ENCODE measurements at regions not wholly inside any gene's neighbourhood (a gene's known extent, or its start where the extent isn't known, plus 50 kb on each side); places are given as distances from the start of the nearest gene placed in this dataset.

GRCh38 chr6:50187351-50187921 lies 137.7 kb upstream of the DEFB112 start:
- no peak overlapping the region for H3K4me2 ChIP-seq (ENCODE audit: low read length)
- no peaks in the 10 kb centered on the region for H3K36me3 ChIP-seq (replicated peaks; ENCODE audit: low read depth, low read length)
- no peaks in the 10 kb centered on the region for H3K79me2 ChIP-seq (ENCODE audit: low read length)
- H3K27me3 ChIP-seq (ENCODE audit: low read depth, low read length) = peaks cover 13% of the 10 kb centered on the region; the same call in 1 of the 2 replicates
- peaks cover 5% of the 10 kb centered on the region; the same call in 1 of the 2 replicates for H3K4me1 ChIP-seq (ENCODE audit: low read length)
- H3K27ac ChIP-seq (ENCODE audit: low read length) = no peak overlapping the region
- no peak overlapping the region for H3K9ac ChIP-seq (ENCODE audit: low read length)
- TF ChIP-seq EZH2phosphoT487 (IDR thresholded peaks at IDR 0.05; ENCODE audit: low read depth) (no peak), CTCF (IDR thresholded peaks at IDR 0.05; ENCODE audit: low read depth, low read length) (no peak)
- no peak overlapping the region for H2AFZ ChIP-seq (ENCODE audit: low read depth, low read length)
- H3K4me3 ChIP-seq (ENCODE audit: low read length) = no peak overlapping the region
- H4K20me1 ChIP-seq (ENCODE audit: insufficient read depth, low read length) = no peaks in the 10 kb centered on the region
- H3K9me3 ChIP-seq (ENCODE audit: insufficient read depth, low read length) = no peaks in the 10 kb centered on the region

- Histone ChIP-seq H3K27ac (ENCODE audit: low read length) (no peak overlapping the region), H3K4me3 (ENCODE audit: low read length) (no peak overlapping the region), H3K4me2 (ENCODE audit: low read length) (no peak overlapping the region), H3K36me3 (replicated peaks; ENCODE audit: low read depth, low read length) (no peaks in the 10 kb centered on the region), H3K9me3 (ENCODE audit: insufficient read depth, low read length) (no peaks in the 10 kb centered on the region), H2AFZ (ENCODE audit: low read depth, low read length) (no peak overlapping the region), H3K27me3 (ENCODE audit: low read depth, low read length) (no peaks in the 10 kb centered on the region), H3K9ac (ENCODE audit: low read length) (no peak overlapping the region), H4K20me1 (ENCODE audit: insufficient read depth, low read length) (no peaks in the 10 kb centered on the region), H3K79me2 (ENCODE audit: low read length) (no peaks in the 10 kb centered on the region), H3K4me1 (ENCODE audit: low read length) (no peaks in the 10 kb centered on the region)
- no peak for TF ChIP-seq CTCF (IDR thresholded peaks at IDR 0.05; ENCODE audit: low read depth, low read length)
- no peak for TF ChIP-seq EZH2phosphoT487 (IDR thresholded peaks at IDR 0.05; ENCODE audit: low read depth)
Observed at GRCh38 chr6:50198245-50198644, 148.5 kb upstream of the DEFB112 start.

- H3K79me2 ChIP-seq (ENCODE audit: low read length) = no peaks in the 10 kb centered on the region
- H3K4me3 ChIP-seq (ENCODE audit: low read length) = no peak overlapping the region
- H3K27ac ChIP-seq (ENCODE audit: low read length) = no peak overlapping the region
- no peaks in the 10 kb centered on the region for H3K36me3 ChIP-seq (replicated peaks; ENCODE audit: low read depth, low read length)
- no peak overlapping the region for H3K9ac ChIP-seq (ENCODE audit: low read length)
- no peak overlapping the region for H2AFZ ChIP-seq (ENCODE audit: low read depth, low read length)
- H3K27me3 ChIP-seq (ENCODE audit: low read depth, low read length) = no peaks in the 10 kb centered on the region
- H4K20me1 ChIP-seq (ENCODE audit: insufficient read depth, low read length) = no peaks in the 10 kb centered on the region
- no peaks in the 10 kb centered on the region for H3K4me1 ChIP-seq (ENCODE audit: low read length)
- TF ChIP-seq CTCF (IDR thresholded peaks at IDR 0.05; ENCODE audit: low read depth, low read length) = no peak
- no peak for TF ChIP-seq EZH2phosphoT487 (IDR thresholded peaks at IDR 0.05; ENCODE audit: low read depth)
- H3K4me2 ChIP-seq (ENCODE audit: low read length) = no peak overlapping the region
- H3K9me3 ChIP-seq (ENCODE audit: insufficient read depth, low read length) = no peaks in the 10 kb centered on the region
Observed at GRCh38 chr6:50202766-50203165, 153.0 kb upstream of the DEFB112 start.

- Histone ChIP-seq H3K9me3 (ENCODE audit: insufficient read depth, low read length) (no peaks in the 10 kb centered on the region), H3K4me2 (ENCODE audit: low read length) (no peak overlapping the region), H3K36me3 (replicated peaks; ENCODE audit: low read depth, low read length) (no peaks in the 10 kb centered on the region), H3K4me3 (ENCODE audit: low read length) (no peak overlapping the region), H3K9ac (ENCODE audit: low read length) (no peak overlapping the region), H2AFZ (ENCODE audit: low read depth, low read length) (no peak overlapping the region), H3K27ac (ENCODE audit: low read length) (no peak overlapping the region), H3K79me2 (ENCODE audit: low read length) (no peaks in the 10 kb centered on the region), H3K27me3 (ENCODE audit: low read depth, low read length) (no peaks in the 10 kb centered on the region), H3K4me1 (ENCODE audit: low read length) (no peaks in the 10 kb centered on the region), H4K20me1 (ENCODE audit: insufficient read depth, low read length) (no peaks in the 10 kb centered on the region)
- TF ChIP-seq EZH2phosphoT487 (IDR thresholded peaks at IDR 0.05; ENCODE audit: low read depth) = no peak
- no peak for TF ChIP-seq CTCF (IDR thresholded peaks at IDR 0.05; ENCODE audit: low read depth, low read length)
Observed at GRCh38 chr6:50211582-50211981, 161.9 kb upstream of the DEFB112 start.
